GM23338 (cell line): ENCODE measurements at regions not wholly inside any gene's neighbourhood (a gene's known extent, or its start where the extent isn't known, plus 50 kb on each side); places are given as distances from the start of the nearest gene placed in this dataset.

Experiments used
- ATAC-seq: fragments of 200-7000 bp; cut with Tn5 transposase; 3 replicates; pipeline ENCODE4 v1.9.1; 2020
- DNase-seq: peaks from one replicate; pipeline ENCODE4 v3.0.0-alpha.2; 2015; ENCODE audit warnings: low spot score
- H2AFZ ChIP-seq: fragments of 200-600 bp; sonication (generic); 2 replicates; pipeline ENCODE4 v1.8.0; 2016; ENCODE audit warnings: antibody characterized with exemption, mild to moderate bottlenecking, moderate library complexity
- H3F3A ChIP-seq: fragments of 200-600 bp; sonication (generic); replicated peaks from 2 replicates; pipeline ENCODE4 v1.8.0; 2017; ENCODE audit warnings: antibody characterized with exemption, mixed run types, low read depth
- H3K27ac ChIP-seq: fragments of 200-600 bp; sonication (generic); 2 replicates; pipeline ENCODE4 v1.6.1; 2016; ENCODE audit warnings: low read depth
- H3K27me3 ChIP-seq: fragments of 200-600 bp; sonication (generic); 2 replicates; pipeline ENCODE4 v1.8.0; 2016; ENCODE audit warnings: mild to moderate bottlenecking, mixed run types, moderate library complexity; ENCODE audit not compliant: insufficient read depth
- H3K36me3 ChIP-seq: fragments of 200-600 bp; sonication (generic); 2 replicates; pipeline ENCODE4 v1.8.0; 2016; ENCODE audit warnings: mild to moderate bottlenecking; ENCODE audit not compliant: insufficient read depth
- H3K4me1 ChIP-seq: fragments of 200-600 bp; sonication (generic); 2 replicates; pipeline ENCODE4 v1.8.0; 2016; ENCODE audit warnings: mild to moderate bottlenecking, moderate library complexity; ENCODE audit not compliant: insufficient read depth
- H3K4me2 ChIP-seq: fragments of 200-600 bp; sonication (generic); 2 replicates; pipeline ENCODE4 v1.7.1; 2017; ENCODE audit warnings: mixed run types
- H3K4me3 ChIP-seq: fragments of 200-600 bp; sonication (generic); 2 replicates; pipeline ENCODE4 v1.6.1; 2016; ENCODE audit warnings: mixed run types
- H3K79me2 ChIP-seq: fragments of 200-600 bp; sonication (generic); replicated peaks from 2 replicates; pipeline ENCODE4 v1.8.0; 2017; ENCODE audit warnings: mild to moderate bottlenecking; ENCODE audit not compliant: insufficient read depth
- H3K9me2 ChIP-seq: fragments of 200-600 bp; sonication (generic); 2 replicates; pipeline ENCODE4 v1.8.0; 2017; ENCODE audit not compliant: insufficient read depth
- H4K20me1 ChIP-seq: fragments of 200-600 bp; sonication (generic); replicated peaks from 2 replicates; pipeline ENCODE4 v1.8.0; 2017; ENCODE audit warnings: mild to moderate bottlenecking; ENCODE audit not compliant: insufficient read depth
- H3K27ac Mint-ChIP-seq: 2 replicates; pipeline ENCODE4 v1.8.0; 2020; ENCODE audit warnings: inconsistent platforms, mild to moderate bottlenecking, moderate library complexity, mixed read lengths
- H3K27me3 Mint-ChIP-seq: 3 replicates; pipeline ENCODE4 v1.8.0; 2022; ENCODE audit warnings: low read depth, mild to moderate bottlenecking, moderate library complexity, mixed read lengths, inconsistent platforms; ENCODE audit not compliant: insufficient read depth, poor library complexity
- H3K36me3 Mint-ChIP-seq: 3 replicates; pipeline ENCODE4 v1.8.0; 2021; ENCODE audit warnings: low read depth, mild to moderate bottlenecking, inconsistent platforms, moderate library complexity, mixed read lengths
- H3K4me1 Mint-ChIP-seq: 3 replicates; pipeline ENCODE4 v1.8.0; 2020; ENCODE audit warnings: mild to moderate bottlenecking, inconsistent platforms, mixed read lengths
- H3K4me3 Mint-ChIP-seq: 3 replicates; pipeline ENCODE4 v1.8.0; 2021; ENCODE audit warnings: moderate library complexity, mild to moderate bottlenecking, inconsistent platforms, mixed read lengths
- H3K9me3 Mint-ChIP-seq: 3 replicates; pipeline ENCODE4 v1.8.0; 2020; ENCODE audit warnings: moderate library complexity, mild to moderate bottlenecking, inconsistent platforms, mixed read lengths
- CREB1 ChIP-seq: fragments of 250-450 bp; sonication (Bioruptor Pico); IDR thresholded peaks from 2 replicates; pipeline ENCODE4 v1.5.0; 2020; ENCODE audit warnings: low read depth, mild to moderate bottlenecking, moderate library complexity
- EZH2 ChIP-seq: fragments of 200-600 bp; sonication (generic); IDR thresholded peaks from one replicate; pipeline ENCODE4 v1.8.0; 2017; ENCODE audit warnings: antibody characterized with exemption, mild to moderate bottlenecking, low read depth; ENCODE audit not compliant: unreplicated experiment
- EZH2phosphoT487 ChIP-seq: fragments of 200-600 bp; sonication (generic); IDR thresholded peaks from one replicate; pipeline ENCODE4 v1.8.1; 2018; ENCODE audit warnings: antibody characterized with exemption; ENCODE audit not compliant: unreplicated experiment
- JUNB ChIP-seq: IDR thresholded peaks from one replicate; pipeline ENCODE4 v1.6.1; 2016; ENCODE audit warnings: antibody characterized with exemption; ENCODE audit not compliant: unreplicated experiment
- POLR2AphosphoS5 ChIP-seq: IDR thresholded peaks from 2 replicates; pipeline ENCODE4 v1.6.1; 2016; ENCODE audit warnings: antibody characterized with exemption, low read depth
- STAT1 ChIP-seq: IDR thresholded peaks from one replicate; pipeline ENCODE4 v1.6.1; 2016; ENCODE audit warnings: antibody characterized with exemption; ENCODE audit not compliant: unreplicated experiment
- TF ChIP-seq, protein P1 (sequence below): IDR thresholded peaks from one replicate; pipeline ENCODE4 v1.6.1; 2018; ENCODE audit warnings: antibody characterized with exemption; ENCODE audit not compliant: unreplicated experiment
- TF ChIP-seq, protein P2 (sequence below), 2 experiments: fragments of 200-600 bp in 1 of 2; sonication (generic) in 1 of 2; conservative IDR thresholded peaks; 2 replicates each; pipeline versions ENCODE4 v1.5.1 to v1.6.1; 2016 to 2017; ENCODE audit warnings: antibody characterized with exemption in 2 of 2, low read depth in 2 of 2, mild to moderate bottlenecking in 2 of 2, moderate library complexity in 1 of 2
- TF ChIP-seq, protein P3 (sequence below): IDR thresholded peaks from 2 replicates; pipeline ENCODE4 v1.6.1; 2016; ENCODE audit warnings: antibody characterized with exemption

DNA sequence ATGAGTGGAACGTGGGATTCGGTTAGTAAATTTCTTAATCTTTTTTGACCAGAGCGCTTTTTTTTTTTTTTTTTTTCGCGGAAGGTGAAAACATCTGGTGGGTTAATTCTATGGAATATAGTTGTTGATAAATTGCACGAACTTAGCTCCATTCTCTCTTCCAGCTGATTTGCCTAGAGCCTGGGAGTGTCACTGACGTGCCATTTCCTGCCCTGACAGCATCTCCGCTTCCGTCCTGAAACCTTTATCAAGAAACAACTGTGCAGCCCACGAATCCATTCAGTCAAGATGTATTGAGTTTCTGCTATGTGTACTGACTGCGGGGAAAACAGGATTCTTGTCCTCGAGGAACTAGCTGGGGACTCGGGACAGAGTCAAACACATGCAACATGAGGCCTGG is 59.5 kb upstream of the TGM3 start (continued):
- TF ChIP-seq, protein P1, sequence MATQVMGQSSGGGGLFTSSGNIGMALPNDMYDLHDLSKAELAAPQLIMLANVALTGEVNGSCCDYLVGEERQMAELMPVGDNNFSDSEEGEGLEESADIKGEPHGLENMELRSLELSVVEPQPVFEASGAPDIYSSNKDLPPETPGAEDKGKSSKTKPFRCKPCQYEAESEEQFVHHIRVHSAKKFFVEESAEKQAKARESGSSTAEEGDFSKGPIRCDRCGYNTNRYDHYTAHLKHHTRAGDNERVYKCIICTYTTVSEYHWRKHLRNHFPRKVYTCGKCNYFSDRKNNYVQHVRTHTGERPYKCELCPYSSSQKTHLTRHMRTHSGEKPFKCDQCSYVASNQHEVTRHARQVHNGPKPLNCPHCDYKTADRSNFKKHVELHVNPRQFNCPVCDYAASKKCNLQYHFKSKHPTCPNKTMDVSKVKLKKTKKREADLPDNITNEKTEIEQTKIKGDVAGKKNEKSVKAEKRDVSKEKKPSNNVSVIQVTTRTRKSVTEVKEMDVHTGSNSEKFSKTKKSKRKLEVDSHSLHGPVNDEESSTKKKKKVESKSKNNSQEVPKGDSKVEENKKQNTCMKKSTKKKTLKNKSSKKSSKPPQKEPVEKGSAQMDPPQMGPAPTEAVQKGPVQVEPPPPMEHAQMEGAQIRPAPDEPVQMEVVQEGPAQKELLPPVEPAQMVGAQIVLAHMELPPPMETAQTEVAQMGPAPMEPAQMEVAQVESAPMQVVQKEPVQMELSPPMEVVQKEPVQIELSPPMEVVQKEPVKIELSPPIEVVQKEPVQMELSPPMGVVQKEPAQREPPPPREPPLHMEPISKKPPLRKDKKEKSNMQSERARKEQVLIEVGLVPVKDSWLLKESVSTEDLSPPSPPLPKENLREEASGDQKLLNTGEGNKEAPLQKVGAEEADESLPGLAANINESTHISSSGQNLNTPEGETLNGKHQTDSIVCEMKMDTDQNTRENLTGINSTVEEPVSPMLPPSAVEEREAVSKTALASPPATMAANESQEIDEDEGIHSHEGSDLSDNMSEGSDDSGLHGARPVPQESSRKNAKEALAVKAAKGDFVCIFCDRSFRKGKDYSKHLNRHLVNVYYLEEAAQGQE = no peak
- TF ChIP-seq, protein P2, sequence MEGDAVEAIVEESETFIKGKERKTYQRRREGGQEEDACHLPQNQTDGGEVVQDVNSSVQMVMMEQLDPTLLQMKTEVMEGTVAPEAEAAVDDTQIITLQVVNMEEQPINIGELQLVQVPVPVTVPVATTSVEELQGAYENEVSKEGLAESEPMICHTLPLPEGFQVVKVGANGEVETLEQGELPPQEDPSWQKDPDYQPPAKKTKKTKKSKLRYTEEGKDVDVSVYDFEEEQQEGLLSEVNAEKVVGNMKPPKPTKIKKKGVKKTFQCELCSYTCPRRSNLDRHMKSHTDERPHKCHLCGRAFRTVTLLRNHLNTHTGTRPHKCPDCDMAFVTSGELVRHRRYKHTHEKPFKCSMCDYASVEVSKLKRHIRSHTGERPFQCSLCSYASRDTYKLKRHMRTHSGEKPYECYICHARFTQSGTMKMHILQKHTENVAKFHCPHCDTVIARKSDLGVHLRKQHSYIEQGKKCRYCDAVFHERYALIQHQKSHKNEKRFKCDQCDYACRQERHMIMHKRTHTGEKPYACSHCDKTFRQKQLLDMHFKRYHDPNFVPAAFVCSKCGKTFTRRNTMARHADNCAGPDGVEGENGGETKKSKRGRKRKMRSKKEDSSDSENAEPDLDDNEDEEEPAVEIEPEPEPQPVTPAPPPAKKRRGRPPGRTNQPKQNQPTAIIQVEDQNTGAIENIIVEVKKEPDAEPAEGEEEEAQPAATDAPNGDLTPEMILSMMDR (conservative IDR thresholded peaks at IDR 0.05; ENCODE audit: low read depth in 2 of 2) = no peak
- TF ChIP-seq, protein P3, sequence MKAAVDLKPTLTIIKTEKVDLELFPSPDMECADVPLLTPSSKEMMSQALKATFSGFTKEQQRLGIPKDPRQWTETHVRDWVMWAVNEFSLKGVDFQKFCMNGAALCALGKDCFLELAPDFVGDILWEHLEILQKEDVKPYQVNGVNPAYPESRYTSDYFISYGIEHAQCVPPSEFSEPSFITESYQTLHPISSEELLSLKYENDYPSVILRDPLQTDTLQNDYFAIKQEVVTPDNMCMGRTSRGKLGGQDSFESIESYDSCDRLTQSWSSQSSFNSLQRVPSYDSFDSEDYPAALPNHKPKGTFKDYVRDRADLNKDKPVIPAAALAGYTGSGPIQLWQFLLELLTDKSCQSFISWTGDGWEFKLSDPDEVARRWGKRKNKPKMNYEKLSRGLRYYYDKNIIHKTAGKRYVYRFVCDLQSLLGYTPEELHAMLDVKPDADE = no peak
- TF ChIP-seq EZH2 = no peak
- no peak for TF ChIP-seq CREB1 (CRISPR knock-in tag)
- no peak for TF ChIP-seq STAT1

DNA sequence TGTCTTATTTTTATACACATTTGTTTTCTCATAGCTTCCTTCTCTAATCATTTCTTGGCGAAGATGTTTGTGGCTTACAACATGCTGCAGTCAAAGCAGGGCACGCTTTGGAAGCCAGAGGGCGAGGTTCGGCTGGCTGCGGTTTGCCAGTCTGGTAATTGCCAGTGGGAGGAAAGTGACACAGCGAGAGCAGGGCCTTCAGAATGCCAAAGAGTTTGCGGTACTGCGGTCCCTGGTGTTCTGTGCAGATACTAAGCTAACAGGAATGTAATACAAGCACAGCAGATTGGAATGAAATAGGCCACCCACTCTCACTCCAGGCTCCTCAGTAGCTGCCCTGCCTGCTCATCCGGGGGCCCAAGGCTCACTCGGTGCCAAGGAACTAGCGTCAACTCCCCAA is 58.7 kb upstream of the TGM3 start:
- peak overlapping the region; percentile 91; the same call in 1 of the 2 replicates for H2AFZ ChIP-seq
- H3K27me3 ChIP-seq = no peaks in the 10 kb centered on the region
- no peaks in the 10 kb centered on the region for H4K20me1 ChIP-seq
- H3K36me3 ChIP-seq = no peaks in the 10 kb centered on the region
- H3F3A ChIP-seq = no peaks in the 10 kb centered on the region
- no peak overlapping the region for H3K4me3 Mint-ChIP-seq
- H3K9me3 Mint-ChIP-seq = no peaks in the 10 kb centered on the region; the same call in 2 of the 3 replicates
- no peak overlapping the region for H3K4me3 ChIP-seq
- ATAC-seq = peak; percentile 20; the same call in 2 of the 3 replicates
- no peak overlapping the region for H3K27ac Mint-ChIP-seq
- H3K36me3 Mint-ChIP-seq = no peaks in the 10 kb centered on the region
- TF ChIP-seq JUNB (no peak), EZH2 (no peak), EZH2phosphoT487 (no peak), POLR2AphosphoS5 (no peak), STAT1 (no peak), CREB1 (CRISPR knock-in tag) (no peak)
- TF ChIP-seq, protein P2 (conservative IDR thresholded peaks at IDR 0.05; ENCODE audit: low read depth in 2 of 2) = peak; percentile 33 to 52
- H3K4me1 Mint-ChIP-seq = peaks cover 27% of the 10 kb centered on the region
- DNase-seq = peak; percentile 13
- peaks cover 8% of the 10 kb centered on the region for H3K27me3 Mint-ChIP-seq
- H3K4me1 ChIP-seq = peaks cover 20% of the 10 kb centered on the region
- H3K9me2 ChIP-seq = no peaks in the 10 kb centered on the region
- H3K79me2 ChIP-seq = no peaks in the 10 kb centered on the region
- H3K4me2 ChIP-seq = no peak overlapping the region
- H3K27ac ChIP-seq = no peak overlapping the region
